Caco-2 (cell line): ENCODE measurements at regions not wholly inside any gene's neighbourhood (a gene's known extent, or its start where the extent isn't known, plus 50 kb on each side); places are given as distances from the start of the nearest gene placed in this dataset.
A peak's percentile ranks its signal among the peaks of the same experiment; 100 is the strongest.

Experiments
- BruUV-seq: library from RNA; stranded (reverse); fragments of 400-500 nt; replicated peaks from 2 replicates; lab custom pipeline; 2021; lab: Mats Ljungman, UMichigan
- CTCF ChIA-PET: fragments of 300-600 bp; sonication (Branson Sonifier 250); formaldehyde crosslinking; loops from one replicate; lab custom pipeline; 2022; ENCODE audit warnings: antibody characterized with exemption; lab: Charles Lee
- POLR2A ChIA-PET: fragments of 300-600 bp; sonication (Branson Sonifier 250); formaldehyde crosslinking; loops from one replicate; lab custom pipeline; 2022; ENCODE audit warnings: antibody characterized with exemption; lab: Charles Lee
- DNase-seq, 2 experiments: peaks; one replicate each; pipeline versions ENCODE4 v3.0.0 to v3.0.0-alpha.2; 2020 to 2022
- H3K27me3 ChIP-seq: replicated peaks from 2 replicates; pipeline ENCODE4 v1.6.0; 2011; ENCODE audit warnings: low read length; ENCODE audit not compliant: control insufficient read depth, insufficient read depth
- H3K36me3 ChIP-seq: 2 replicates; pipeline ENCODE4 v1.5.1; 2011; ENCODE audit warnings: low read length; ENCODE audit not compliant: control insufficient read depth, insufficient read depth
- H3K4me1 ChIP-seq: fragments of 250-450 bp; sonication (Bioruptor Pico); 2 replicates; pipeline ENCODE4 v1.5.1; 2020; ENCODE audit warnings: mild to moderate bottlenecking
- H3K4me3 ChIP-seq: 2 replicates; pipeline ENCODE4 v1.5.1; 2011; ENCODE audit warnings: low read depth, mild to moderate bottlenecking, control low read depth, low read length
- H3K9me3 ChIP-seq: fragments of 250-450 bp; sonication (Bioruptor Pico); 2 replicates; pipeline ENCODE4 v1.5.1; 2020; ENCODE audit warnings: mild to moderate bottlenecking, moderate library complexity
- H3K27ac Mint-ChIP-seq: one replicate; pipeline ENCODE4 v1.8.0; 2022; ENCODE audit warnings: mixed read lengths; ENCODE audit not compliant: unreplicated experiment
- H3K27me3 Mint-ChIP-seq: one replicate; pipeline ENCODE4 v1.8.0; 2022; ENCODE audit warnings: mixed read lengths; ENCODE audit not compliant: insufficient read depth, unreplicated experiment
- H3K36me3 Mint-ChIP-seq: one replicate; pipeline ENCODE4 v1.8.0; 2022; ENCODE audit warnings: mild to moderate bottlenecking, mixed read lengths; ENCODE audit not compliant: insufficient read depth, unreplicated experiment
- H3K4me1 Mint-ChIP-seq: one replicate; pipeline ENCODE4 v1.8.0; 2022; ENCODE audit warnings: low read depth, mixed read lengths; ENCODE audit not compliant: unreplicated experiment
- H3K4me3 Mint-ChIP-seq: one replicate; pipeline ENCODE4 v1.8.0; 2022; ENCODE audit warnings: mild to moderate bottlenecking, moderate library complexity, mixed read lengths; ENCODE audit not compliant: unreplicated experiment
- H3K9me3 Mint-ChIP-seq: one replicate; pipeline ENCODE4 v1.8.0; 2022; ENCODE audit warnings: mixed read lengths; ENCODE audit not compliant: unreplicated experiment
- CTCF ChIP-seq, 2 experiments: fragments of 200-600 bp in 1 of 2; IDR thresholded peaks; 1 replicate in 1 of 2; 2 replicates in 1 of 2; pipeline versions ENCODE4 v1.5.1 to v1.8.0; 2011 to 2022; ENCODE audit warnings: antibody characterized with exemption in 1 of 2, control low read depth in 1 of 2, inconsistent platforms in 1 of 2, low read depth in 1 of 2, low read length in 1 of 2, mild to moderate bottlenecking in 1 of 2, moderate library complexity in 1 of 2; ENCODE audit not compliant: insufficient read depth in 1 of 2, severe bottlenecking in 1 of 2, unreplicated experiment in 1 of 2
- intact Hi-C: fragments of 100-400 bp; cut with micrococcal nuclease; formaldehyde crosslinking; loops from one replicate; pipeline ENCODE4 v1.10.0; 2022; ENCODE audit not compliant: unreplicated experiment

- no peaks in the 10 kb centered on the region for H3K9me3 ChIP-seq
- ChIA-PET POLR2A (no interaction called here), CTCF (no interaction called here)
- no peak overlapping the region for H3K4me3 ChIP-seq
- peak; percentile 44 to 45 for TF ChIP-seq CTCF (IDR thresholded peaks at IDR 0.05; ENCODE audit: insufficient read depth in 1 of 2, low read depth in 1 of 2, low read length in 1 of 2, severe bottlenecking in 1 of 2, unreplicated experiment in 1 of 2)
- no peaks in the 10 kb centered on the region for H3K4me1 Mint-ChIP-seq
- no peaks in the 10 kb centered on the region for H3K36me3 Mint-ChIP-seq
- intact Hi-C loops, result loop anchor here (5.0 kb wide), 1 partner anchor 147 kb away; no protein-coding TSS in a partner anchor
- DNase-seq, result no peak
- H3K4me1 ChIP-seq, result no peaks in the 10 kb centered on the region
- no peaks in the 10 kb centered on the region for H3K9me3 Mint-ChIP-seq
- H3K36me3 ChIP-seq, result no peaks in the 10 kb centered on the region
- H3K27ac Mint-ChIP-seq, result no peak overlapping the region
- H3K4me3 Mint-ChIP-seq, result no peak overlapping the region
- no TSS peak for BruUV-seq
- H3K27me3 Mint-ChIP-seq, result peaks cover 4% of the 10 kb centered on the region
- no peaks in the 10 kb centered on the region for H3K27me3 ChIP-seq
These were observed 227.4 kb downstream of the NEDD1 start for GRCh38 chr12:97134495-97134894.

GRCh38 chr12:97140355-97140754 is 233.3 kb downstream of the NEDD1 start:
- no peaks in the 10 kb centered on the region for H3K9me3 Mint-ChIP-seq
- no peaks in the 10 kb centered on the region for H3K4me1 Mint-ChIP-seq
- no peak for TF ChIP-seq CTCF (IDR thresholded peaks at IDR 0.05; ENCODE audit: insufficient read depth in 1 of 2, low read depth in 1 of 2, low read length in 1 of 2, severe bottlenecking in 1 of 2, unreplicated experiment in 1 of 2)
- Histone ChIP-seq H3K4me3 (no peak overlapping the region), H3K4me1 (no peaks in the 10 kb centered on the region), H3K9me3 (no peaks in the 10 kb centered on the region; the same call in 1 of the 2 replicates), H3K36me3 (no peaks in the 10 kb centered on the region), H3K27me3 (no peaks in the 10 kb centered on the region)
- peaks cover 17% of the 10 kb centered on the region for H3K27me3 Mint-ChIP-seq
- no peak for DNase-seq
- POLR2A ChIA-PET, result no interaction called here
- H3K36me3 Mint-ChIP-seq, result no peaks in the 10 kb centered on the region
- CTCF ChIA-PET, result no interaction called here
- BruUV-seq, result no TSS peak
- intact Hi-C loops, result loop anchor here (10.0 kb wide), 1 partner anchor 1014 kb away; no protein-coding TSS in a partner anchor
- H3K4me3 Mint-ChIP-seq, result no peak overlapping the region
- no peak overlapping the region for H3K27ac Mint-ChIP-seq

- no peak overlapping the region for H3K27ac Mint-ChIP-seq
- Histone ChIP-seq H3K36me3 (no peaks in the 10 kb centered on the region), H3K4me3 (no peak overlapping the region), H3K9me3 (no peaks in the 10 kb centered on the region; the same call in 1 of the 2 replicates), H3K27me3 (no peaks in the 10 kb centered on the region), H3K4me1 (no peaks in the 10 kb centered on the region)
- POLR2A ChIA-PET, result no interaction called here
- H3K4me3 Mint-ChIP-seq, result no peak overlapping the region
- no peak for DNase-seq
- intact Hi-C loops, result loop anchor here (10.0 kb wide), 1 partner anchor 1012 kb away; no protein-coding TSS in a partner anchor
- no peaks in the 10 kb centered on the region for H3K36me3 Mint-ChIP-seq
- TF ChIP-seq CTCF (IDR thresholded peaks at IDR 0.05; ENCODE audit: insufficient read depth in 1 of 2, low read depth in 1 of 2, low read length in 1 of 2, severe bottlenecking in 1 of 2, unreplicated experiment in 1 of 2), result no peak
- CTCF ChIA-PET, result no interaction called here
- peaks cover 20% of the 10 kb centered on the region for H3K27me3 Mint-ChIP-seq
- BruUV-seq, result no TSS peak
- H3K9me3 Mint-ChIP-seq, result no peaks in the 10 kb centered on the region
- no peaks in the 10 kb centered on the region for H3K4me1 Mint-ChIP-seq
These were observed 235.8 kb downstream of the NEDD1 start for GRCh38 chr12:97142737-97143410.
